ENCODE measurements at regions not wholly inside any gene's neighbourhood (a gene's known extent, or its start where the extent isn't known, plus 50 kb on each side); places are given as distances from the start of the nearest gene placed in this dataset.

- Histone ChIP-seq H3K4me3 (ENCODE audit: low read depth, low read length) (no peak overlapping the region), H3K9me3 (ENCODE audit: control insufficient read depth, insufficient read depth, low read depth, low read length) (no peaks in the 10 kb centered on the region), H3K36me3 (ENCODE audit: control insufficient read depth, insufficient read depth, low read length) (no peaks in the 10 kb centered on the region), H3K4me1 (ENCODE audit: control insufficient read depth, insufficient read depth, low read length) (peaks cover 19% of the 10 kb centered on the region), H3K27me3 (ENCODE audit: control insufficient read depth, insufficient read depth, low read length) (no peaks in the 10 kb centered on the region), H3K27ac (ENCODE audit: low read depth, low read length) (no peak overlapping the region), H3K9ac (ENCODE audit: low read length) (no peak overlapping the region)
Observed at GRCh38 chr1:219824338-219824737, 104.0 kb downstream of the SLC30A10 start.

- Histone ChIP-seq H3K36me3 (ENCODE audit: control insufficient read depth, insufficient read depth, low read length) (no peaks in the 10 kb centered on the region), H3K9me3 (ENCODE audit: control insufficient read depth, insufficient read depth, low read depth, low read length) (no peaks in the 10 kb centered on the region), H3K4me3 (ENCODE audit: low read depth, low read length) (no peak overlapping the region), H3K27me3 (ENCODE audit: control insufficient read depth, insufficient read depth, low read length) (no peaks in the 10 kb centered on the region), H3K9ac (ENCODE audit: low read length) (no peak overlapping the region), H3K27ac (ENCODE audit: low read depth, low read length) (no peak overlapping the region), H3K4me1 (ENCODE audit: control insufficient read depth, insufficient read depth, low read length) (peaks cover 9% of the 10 kb centered on the region; the same call in 1 of the 2 replicates)
Observed at GRCh38 chr1:219820551-219820950, 107.8 kb downstream of the SLC30A10 start.

GRCh38 chr1:219817914-219818313 lies 110.4 kb downstream of the SLC30A10 start:
- Histone ChIP-seq H3K27ac (ENCODE audit: low read depth, low read length) (no peak overlapping the region), H3K9ac (ENCODE audit: low read length) (no peak overlapping the region), H3K4me3 (ENCODE audit: low read depth, low read length) (no peak overlapping the region), H3K9me3 (ENCODE audit: control insufficient read depth, insufficient read depth, low read depth, low read length) (no peaks in the 10 kb centered on the region), H3K27me3 (ENCODE audit: control insufficient read depth, insufficient read depth, low read length) (no peaks in the 10 kb centered on the region), H3K4me1 (ENCODE audit: control insufficient read depth, insufficient read depth, low read length) (0 out of 2 replicates have a peak, but pooled peaks cover 6% of the 10 kb centered on the region), H3K36me3 (ENCODE audit: control insufficient read depth, insufficient read depth, low read length) (no peaks in the 10 kb centered on the region)

GRCh38 chr1:219813294-219813693 lies 115.1 kb downstream of the SLC30A10 start:
- Histone ChIP-seq H3K27me3 (ENCODE audit: control insufficient read depth, insufficient read depth, low read length) (no peaks in the 10 kb centered on the region), H3K9me3 (ENCODE audit: control insufficient read depth, insufficient read depth, low read depth, low read length) (no peaks in the 10 kb centered on the region), H3K9ac (ENCODE audit: low read length) (no peak overlapping the region)

GRCh38 chr1:219812491-219813203 lies 115.7 kb downstream of the SLC30A10 start:
- H3K9me3 ChIP-seq (ENCODE audit: control insufficient read depth, insufficient read depth, low read depth, low read length): no peaks in the 10 kb centered on the region
- no peaks in the 10 kb centered on the region for H3K27me3 ChIP-seq (ENCODE audit: control insufficient read depth, insufficient read depth, low read length)
- no peak overlapping the region for H3K4me3 ChIP-seq (ENCODE audit: low read depth, low read length)
- H3K4me1 ChIP-seq (ENCODE audit: control insufficient read depth, insufficient read depth, low read length): peaks cover 7% of the 10 kb centered on the region
- H3K9ac ChIP-seq (ENCODE audit: low read length): no peak overlapping the region
- H3K36me3 ChIP-seq (ENCODE audit: control insufficient read depth, insufficient read depth, low read length): no peaks in the 10 kb centered on the region
- H3K27ac ChIP-seq (ENCODE audit: low read depth, low read length): no peak overlapping the region

More at GRCh38 chr1:219813294-219813693, 115.1 kb downstream of the SLC30A10 start:
- Histone ChIP-seq H3K27ac (ENCODE audit: low read depth, low read length) (no peak overlapping the region), H3K36me3 (ENCODE audit: control insufficient read depth, insufficient read depth, low read length) (no peaks in the 10 kb centered on the region), H3K4me3 (ENCODE audit: low read depth, low read length) (no peak overlapping the region), H3K4me1 (ENCODE audit: control insufficient read depth, insufficient read depth, low read length) (peaks cover 7% of the 10 kb centered on the region)

- H3K27ac ChIP-seq (ENCODE audit: low read depth, low read length): no peak overlapping the region
- no peaks in the 10 kb centered on the region for H3K36me3 ChIP-seq (ENCODE audit: control insufficient read depth, insufficient read depth, low read length)
- no peak overlapping the region for H3K4me3 ChIP-seq (ENCODE audit: low read depth, low read length)
- no peaks in the 10 kb centered on the region for H3K9me3 ChIP-seq (ENCODE audit: control insufficient read depth, insufficient read depth, low read depth, low read length)
- no peaks in the 10 kb centered on the region for H3K27me3 ChIP-seq (ENCODE audit: control insufficient read depth, insufficient read depth, low read length)
- H3K4me1 ChIP-seq (ENCODE audit: control insufficient read depth, insufficient read depth, low read length): peaks cover 7% of the 10 kb centered on the region
- H3K9ac ChIP-seq (ENCODE audit: low read length): no peak overlapping the region
Observed at GRCh38 chr1:219812086-219812485, 116.3 kb downstream of the SLC30A10 start.

GRCh38 chr1:219810451-219810850 lies 117.9 kb downstream of the SLC30A10 start:
- Histone ChIP-seq H3K4me1 (ENCODE audit: control insufficient read depth, insufficient read depth, low read length) (peaks cover 7% of the 10 kb centered on the region), H3K36me3 (ENCODE audit: control insufficient read depth, insufficient read depth, low read length) (no peaks in the 10 kb centered on the region), H3K9me3 (ENCODE audit: control insufficient read depth, insufficient read depth, low read depth, low read length) (no peaks in the 10 kb centered on the region), H3K4me3 (ENCODE audit: low read depth, low read length) (no peak overlapping the region), H3K27ac (ENCODE audit: low read depth, low read length) (no peak overlapping the region), H3K27me3 (ENCODE audit: control insufficient read depth, insufficient read depth, low read length) (no peaks in the 10 kb centered on the region), H3K9ac (ENCODE audit: low read length) (no peak overlapping the region)

GRCh38 chr1:219808790-219809189 lies 119.6 kb downstream of the SLC30A10 start:
- no peak overlapping the region for H3K27ac ChIP-seq (ENCODE audit: low read depth, low read length)
- H3K27me3 ChIP-seq (ENCODE audit: control insufficient read depth, insufficient read depth, low read length): no peaks in the 10 kb centered on the region
- no peaks in the 10 kb centered on the region for H3K9me3 ChIP-seq (ENCODE audit: control insufficient read depth, insufficient read depth, low read depth, low read length)
- H3K4me3 ChIP-seq (ENCODE audit: low read depth, low read length): no peak overlapping the region
- H3K4me1 ChIP-seq (ENCODE audit: control insufficient read depth, insufficient read depth, low read length): peaks cover 7% of the 10 kb centered on the region
- no peaks in the 10 kb centered on the region for H3K36me3 ChIP-seq (ENCODE audit: control insufficient read depth, insufficient read depth, low read length)
- H3K9ac ChIP-seq (ENCODE audit: low read length): no peak overlapping the region

GRCh38 chr1:219806642-219807041 lies 121.7 kb downstream of the SLC30A10 start:
- Histone ChIP-seq H3K4me3 (ENCODE audit: low read depth, low read length) (no peak overlapping the region), H3K4me1 (ENCODE audit: control insufficient read depth, insufficient read depth, low read length) (no peaks in the 10 kb centered on the region), H3K9me3 (ENCODE audit: control insufficient read depth, insufficient read depth, low read depth, low read length) (no peaks in the 10 kb centered on the region), H3K36me3 (ENCODE audit: control insufficient read depth, insufficient read depth, low read length) (no peaks in the 10 kb centered on the region), H3K27ac (ENCODE audit: low read depth, low read length) (no peak overlapping the region), H3K9ac (ENCODE audit: low read length) (no peak overlapping the region), H3K27me3 (ENCODE audit: control insufficient read depth, insufficient read depth, low read length) (no peaks in the 10 kb centered on the region)

GRCh38 chr1:219806020-219806419 lies 122.3 kb downstream of the SLC30A10 start:
- Histone ChIP-seq H3K9me3 (ENCODE audit: control insufficient read depth, insufficient read depth, low read depth, low read length) (no peaks in the 10 kb centered on the region), H3K27me3 (ENCODE audit: control insufficient read depth, insufficient read depth, low read length) (no peaks in the 10 kb centered on the region), H3K4me3 (ENCODE audit: low read depth, low read length) (no peak overlapping the region), H3K36me3 (ENCODE audit: control insufficient read depth, insufficient read depth, low read length) (no peaks in the 10 kb centered on the region), H3K9ac (ENCODE audit: low read length) (no peak overlapping the region), H3K4me1 (ENCODE audit: control insufficient read depth, insufficient read depth, low read length) (no peaks in the 10 kb centered on the region), H3K27ac (ENCODE audit: low read depth, low read length) (no peak overlapping the region)

- Histone ChIP-seq H3K4me1 (ENCODE audit: control insufficient read depth, insufficient read depth, low read length) (no peaks in the 10 kb centered on the region), H3K27ac (ENCODE audit: low read depth, low read length) (no peak overlapping the region), H3K36me3 (ENCODE audit: control insufficient read depth, insufficient read depth, low read length) (no peaks in the 10 kb centered on the region), H3K4me3 (ENCODE audit: low read depth, low read length) (no peak overlapping the region), H3K27me3 (ENCODE audit: control insufficient read depth, insufficient read depth, low read length) (no peaks in the 10 kb centered on the region), H3K9ac (ENCODE audit: low read length) (no peak overlapping the region), H3K9me3 (ENCODE audit: control insufficient read depth, insufficient read depth, low read depth, low read length) (no peaks in the 10 kb centered on the region)
Observed at GRCh38 chr1:219805191-219805590, 123.2 kb downstream of the SLC30A10 start.
